Spleen (tissue), 11 donors: ENCODE measurements at regions not wholly inside any gene's neighbourhood (a gene's known extent, or its start where the extent isn't known, plus 50 kb on each side); places are given as distances from the start of the nearest gene placed in this dataset.

Experiments used
- DNase-seq: peaks from one replicate; pipeline ENCODE4 v3.0.0-alpha.2; 2020
- H3K27ac ChIP-seq, 8 donors: fragments of 200-600 bp; sonication (generic) in 7 of 8; 1 replicate in 4 of 8; 2 replicates in 4 of 8; pipeline versions ENCODE4 v1.5.0 to v1.8.0; 2016 to 2021; ENCODE audit warnings: inconsistent platforms in 4 of 8, mild to moderate bottlenecking in 4 of 8, moderate library complexity in 1 of 8
- H3K27me3 ChIP-seq, 7 donors: fragments of 200-600 bp; sonication (generic) in 6 of 7; replicated peaks in 1 of 7; 1 replicate in 4 of 7; 2 replicates in 3 of 7; pipeline versions ENCODE4 v1.5.0 to v1.8.0; 2016 to 2021; ENCODE audit warnings: inconsistent platforms in 3 of 7, mild to moderate bottlenecking in 1 of 7
- H3K36me3 ChIP-seq, 6 donors: fragments of 200-600 bp; sonication (generic) in 5 of 6; 1 replicate in 4 of 6; 2 replicates in 2 of 6; pipeline versions ENCODE4 v1.5.0 to v1.8.0; 2016 to 2021; ENCODE audit warnings: inconsistent platforms in 2 of 6
- H3K4me1 ChIP-seq, 6 donors: fragments of 200-600 bp; sonication (generic) in 5 of 6; 1 replicate in 3 of 6; 2 replicates in 3 of 6; pipeline versions ENCODE4 v1.5.0 to v1.8.0; 2016 to 2021; ENCODE audit warnings: inconsistent platforms in 3 of 6
- H3K4me3 ChIP-seq, 8 donors: fragments of 200-600 bp; sonication (generic) in 7 of 8; 1 replicate in 4 of 8; 2 replicates in 4 of 8; pipeline versions ENCODE4 v1.5.0 to v1.8.0; 2016 to 2021; ENCODE audit warnings: inconsistent platforms in 4 of 8, mild to moderate bottlenecking in 4 of 8, moderate library complexity in 2 of 8
- H3K9me3 ChIP-seq, 8 donors: fragments of 200-600 bp; sonication (generic) in 7 of 8; 1 replicate in 4 of 8; 2 replicates in 4 of 8; pipeline versions ENCODE4 v1.5.0 to v1.8.0; 2016 to 2021; ENCODE audit warnings: inconsistent platforms in 4 of 8
- POLR2A ChIP-seq, 3 donors: fragments of 450-650 bp; IDR thresholded peaks; one replicate each; pipeline ENCODE4 v1.5.1; 2017; ENCODE audit warnings: antibody characterized with exemption in 3 of 3, mild to moderate bottlenecking in 1 of 3
- POLR2AphosphoS5 ChIP-seq, 3 donors: sonication (generic); formaldehyde crosslinking; IDR thresholded peaks; one replicate each; pipeline ENCODE4 v1.5.1; 2017; ENCODE audit warnings: antibody characterized with exemption in 3 of 3
- WGBS, 5 donors: extraction: QIAGEN DNeasy Blood & Tissue Kit in 3 of 5; methylation state at CpG; one replicate each; pipeline versions ENCODE4 v1.1.5 to v1.1.7; 2013 to 2018; 5-methylcytosine and 5-hydroxymethylcytosine counted together
- intact Hi-C: fragments of 100-400 bp; cut with DNase I; formaldehyde crosslinking; loops from one replicate; pipeline ENCODE4 v1.15.0; 2023; ENCODE audit warnings: low total_unique reads
- TF ChIP-seq, protein P1 (sequence below), 11 experiments: fragments of 200-600 bp in 7 of 11; fragments of 450-650 bp in 4 of 11; sonication (generic) in 4 of 11; IDR thresholded peaks in 8 of 11; conservative IDR thresholded peaks in 3 of 11; 1 replicate in 7 of 11; 2 replicates in 4 of 11; pipeline versions ENCODE4 v1.4.0 to v1.8.0; 2016 to 2021; ENCODE audit warnings: antibody characterized with exemption in 11 of 11, inconsistent platforms in 4 of 11, mild to moderate bottlenecking in 1 of 11
- donor health status: healthy with polysubstance abuse.
- donor health status: DM: no; HTN: no; CAD: no; lungs with moderate emphysema.
- donor health status: DM: no; HTN: no; CAD: no.
- donor health status: Bipolar disorder and iron deficiency.
- donor health status: healthy.
- donor health status: DM: no; HTN: no; CAD: no.
- donor health status: DM: yes; HTN: yes; CAD: no.

DNA sequence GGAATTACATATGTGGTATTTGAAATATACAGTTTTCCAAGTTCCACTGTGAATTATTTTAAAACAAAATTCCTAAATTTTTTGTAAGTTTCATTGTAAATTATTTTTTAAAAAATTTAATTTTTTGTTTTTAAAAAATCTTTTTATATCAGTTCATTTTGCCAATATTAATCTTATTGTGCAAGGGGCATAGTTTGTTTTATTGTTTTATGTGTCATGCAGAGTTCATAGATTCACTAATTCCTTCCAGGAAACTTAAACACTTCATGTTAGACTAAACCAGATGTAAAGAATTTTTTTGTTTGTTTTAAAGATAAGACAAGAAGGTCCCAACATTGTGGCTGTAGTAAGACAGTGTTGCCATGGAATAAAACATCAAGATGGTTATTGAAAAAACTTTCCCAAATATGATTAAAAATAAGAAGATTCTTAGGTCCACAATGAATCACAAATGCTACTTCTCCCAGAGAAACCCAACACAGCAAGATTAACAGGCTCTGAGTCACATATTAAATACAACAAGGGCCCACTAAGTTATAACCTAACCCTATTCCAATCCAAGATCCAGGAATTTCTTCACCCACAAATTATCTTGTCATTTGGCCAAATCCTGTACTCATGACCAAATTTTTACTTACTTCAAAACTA is 464.7 kb upstream of the IGFBP3 start:
- TF ChIP-seq, protein P1, sequence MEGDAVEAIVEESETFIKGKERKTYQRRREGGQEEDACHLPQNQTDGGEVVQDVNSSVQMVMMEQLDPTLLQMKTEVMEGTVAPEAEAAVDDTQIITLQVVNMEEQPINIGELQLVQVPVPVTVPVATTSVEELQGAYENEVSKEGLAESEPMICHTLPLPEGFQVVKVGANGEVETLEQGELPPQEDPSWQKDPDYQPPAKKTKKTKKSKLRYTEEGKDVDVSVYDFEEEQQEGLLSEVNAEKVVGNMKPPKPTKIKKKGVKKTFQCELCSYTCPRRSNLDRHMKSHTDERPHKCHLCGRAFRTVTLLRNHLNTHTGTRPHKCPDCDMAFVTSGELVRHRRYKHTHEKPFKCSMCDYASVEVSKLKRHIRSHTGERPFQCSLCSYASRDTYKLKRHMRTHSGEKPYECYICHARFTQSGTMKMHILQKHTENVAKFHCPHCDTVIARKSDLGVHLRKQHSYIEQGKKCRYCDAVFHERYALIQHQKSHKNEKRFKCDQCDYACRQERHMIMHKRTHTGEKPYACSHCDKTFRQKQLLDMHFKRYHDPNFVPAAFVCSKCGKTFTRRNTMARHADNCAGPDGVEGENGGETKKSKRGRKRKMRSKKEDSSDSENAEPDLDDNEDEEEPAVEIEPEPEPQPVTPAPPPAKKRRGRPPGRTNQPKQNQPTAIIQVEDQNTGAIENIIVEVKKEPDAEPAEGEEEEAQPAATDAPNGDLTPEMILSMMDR (IDR thresholded peaks at IDR 0.05 in 8 of 11, conservative IDR thresholded peaks at IDR 0.05 in 3 of 11): no peak
- TF ChIP-seq POLR2AphosphoS5 (IDR thresholded peaks at IDR 0.05) (no peak), POLR2A (IDR thresholded peaks at IDR 0.05) (no peak)
- Histone ChIP-seq H3K36me3 (no peaks in the 10 kb centered on the region), H3K27ac (no peak overlapping the region), H3K9me3 (peaks cover 0 to 7% (median 0%) of the 10 kb centered on the region in 8 donors), H3K27me3 (no peaks in the 10 kb centered on the region), H3K4me3 (no peak overlapping the region), H3K4me1 (peaks cover 0 to 5% (median 0%) of the 10 kb centered on the region in 6 donors)
- no peak for DNase-seq
- intact Hi-C loops: no loop called here

DNA sequence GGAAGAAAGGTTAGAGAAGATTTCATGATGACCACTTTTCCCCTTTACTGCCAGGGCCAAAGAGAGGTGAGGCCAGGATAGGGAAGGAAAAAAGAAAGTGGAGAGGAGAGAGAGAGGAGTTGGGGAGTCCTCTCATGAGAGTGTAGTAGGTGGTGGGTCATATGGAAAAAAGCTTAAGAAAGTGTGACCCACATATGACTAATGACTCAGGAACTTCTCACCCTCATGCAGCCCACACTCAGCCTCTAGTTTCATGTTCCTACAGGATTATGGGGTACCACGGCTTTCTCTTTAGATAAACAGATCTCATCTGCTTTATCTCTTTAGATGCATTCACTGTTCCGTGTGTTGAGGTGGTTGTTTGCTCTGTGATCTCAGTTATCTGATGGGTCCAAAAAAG is 462.5 kb upstream of the IGFBP3 start:
- H3K4me1 ChIP-seq: no peaks in the 10 kb centered on the region
- H3K27ac ChIP-seq: no peak overlapping the region
- DNase-seq: no peak
- TF ChIP-seq POLR2AphosphoS5 (IDR thresholded peaks at IDR 0.05) (no peak), POLR2A (IDR thresholded peaks at IDR 0.05) (no peak)
- TF ChIP-seq, protein P1 (IDR thresholded peaks at IDR 0.05 in 8 of 11, conservative IDR thresholded peaks at IDR 0.05 in 3 of 11): no peak
- peaks cover 0 to 6% (median 0%) of the 10 kb centered on the region in 8 donors for H3K9me3 ChIP-seq
- H3K4me3 ChIP-seq: no peak overlapping the region
- intact Hi-C loops: no loop called here
- H3K36me3 ChIP-seq: no peaks in the 10 kb centered on the region
- no peaks in the 10 kb centered on the region for H3K27me3 ChIP-seq
- 76 to 89% (median 78%) methylated on average over 2 of the region's 2 CpGs for WGBS, 5 donors

- H3K27me3 ChIP-seq: no peaks in the 10 kb centered on the region
- no peaks in the 10 kb centered on the region for H3K4me1 ChIP-seq
- no peaks in the 10 kb centered on the region for H3K36me3 ChIP-seq
- H3K4me3 ChIP-seq: no peak overlapping the region
- no peaks in the 10 kb centered on the region for H3K9me3 ChIP-seq
- DNase-seq: no peak
- intact Hi-C loops: no loop called here
- TF ChIP-seq POLR2AphosphoS5 (IDR thresholded peaks at IDR 0.05) (no peak), POLR2A (IDR thresholded peaks at IDR 0.05) (no peak)
- TF ChIP-seq, protein P1 (IDR thresholded peaks at IDR 0.05 in 8 of 11, conservative IDR thresholded peaks at IDR 0.05 in 3 of 11): no peak
- peak overlapping the region in 1 of 8 donors; percentile 24 for H3K27ac ChIP-seq
- 65 to 71% (median 70%) methylated on average over 5 of the region's 5 CpGs for WGBS, 5 donors
These were observed 449.0 kb upstream of the IGFBP3 start for GRCh38 chr7:46369933-46370654.

- Histone ChIP-seq H3K27me3 (no peaks in the 10 kb centered on the region), H3K4me1 (no peaks in the 10 kb centered on the region), H3K36me3 (no peaks in the 10 kb centered on the region), H3K4me3 (no peak overlapping the region), H3K9me3 (no peaks in the 10 kb centered on the region), H3K27ac (no peak overlapping the region)
- intact Hi-C loops: no loop called here
- no peak for DNase-seq
- TF ChIP-seq POLR2A (IDR thresholded peaks at IDR 0.05) (no peak), POLR2AphosphoS5 (IDR thresholded peaks at IDR 0.05) (no peak)
- TF ChIP-seq, protein P1 (IDR thresholded peaks at IDR 0.05 in 8 of 11, conservative IDR thresholded peaks at IDR 0.05 in 3 of 11): no peak
- WGBS, 5 donors: 75 to 96% (median 90%) methylated on average over 1 of the region's 1 CpG
These were observed 447.8 kb upstream of the IGFBP3 start for GRCh38 chr7:46368871-46369270.
